Esophagus squamous epithelium (tissue), 4 donors: ENCODE measurements at regions not wholly inside any gene's neighbourhood (a gene's known extent, or its start where the extent isn't known, plus 50 kb on each side); places are given as distances from the start of the nearest gene placed in this dataset.
"Not testable (repeated sequence)": the region's sequence is repeated elsewhere in the genome, so short reads cannot be mapped to it uniquely, and the experiment has no call there.

ENCODE experiments used
- POLR2A ChIP-seq, 4 donors: fragments of 450-650 bp; IDR thresholded peaks; one replicate each; pipeline ENCODE4 v1.6.1; 2017; ENCODE audit warnings: antibody characterized with exemption in 4 of 4, mild to moderate bottlenecking in 4 of 4, moderate library complexity in 3 of 4
- TF ChIP-seq, protein P1 (sequence below), 6 experiments: fragments of 450-650 bp in 4 of 6; fragments of 200-600 bp in 2 of 6; sonication (generic) in 2 of 6; IDR thresholded peaks; one replicate each; pipeline ENCODE4 v1.5.1; 2016 to 2019; ENCODE audit warnings: antibody characterized with exemption in 6 of 6, mild to moderate bottlenecking in 4 of 6, moderate library complexity in 4 of 6

DNA sequence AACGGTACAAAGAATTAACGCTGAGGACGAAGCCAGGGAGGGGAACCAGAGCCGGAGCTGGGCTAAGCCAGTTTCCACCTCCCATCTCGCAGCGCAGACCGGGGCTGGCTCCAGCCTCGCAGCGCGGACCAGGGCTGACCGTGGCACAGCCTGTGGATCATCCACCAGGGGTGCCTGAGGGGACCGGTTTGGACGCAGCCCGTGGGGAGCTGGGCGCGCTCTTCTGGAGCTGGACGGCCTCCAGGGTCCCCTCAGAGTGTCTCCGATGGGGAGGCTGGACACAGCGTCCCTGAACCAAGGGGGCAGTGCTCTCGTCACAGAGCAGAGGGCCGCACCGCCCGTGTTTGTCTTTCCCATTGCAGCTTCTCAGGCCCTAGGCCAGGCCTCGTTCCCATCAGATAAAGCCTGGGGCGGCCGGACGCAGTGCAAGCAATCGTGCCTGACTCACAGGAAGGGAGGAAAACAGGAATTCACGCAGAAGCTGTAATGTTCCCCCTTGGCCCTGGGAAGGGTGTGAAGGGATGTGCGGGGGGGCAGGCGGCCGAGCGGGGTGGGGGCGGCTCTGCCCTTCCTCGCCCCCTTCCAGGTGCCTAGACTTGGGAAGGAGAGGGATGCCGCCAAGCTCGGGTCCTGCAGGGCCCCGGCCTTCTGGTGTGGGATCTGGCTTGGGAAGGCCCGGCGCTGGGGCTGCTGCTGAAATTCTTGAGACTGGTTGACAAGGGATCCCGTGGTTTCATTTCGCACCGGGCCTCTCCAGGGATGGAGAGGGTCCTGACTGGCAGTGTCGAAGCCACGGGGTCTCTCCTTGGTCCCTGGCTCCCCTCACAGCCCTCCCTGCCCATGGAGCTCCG is 148.1 kb upstream of the ZNF469 start:
- TF ChIP-seq, protein P1, sequence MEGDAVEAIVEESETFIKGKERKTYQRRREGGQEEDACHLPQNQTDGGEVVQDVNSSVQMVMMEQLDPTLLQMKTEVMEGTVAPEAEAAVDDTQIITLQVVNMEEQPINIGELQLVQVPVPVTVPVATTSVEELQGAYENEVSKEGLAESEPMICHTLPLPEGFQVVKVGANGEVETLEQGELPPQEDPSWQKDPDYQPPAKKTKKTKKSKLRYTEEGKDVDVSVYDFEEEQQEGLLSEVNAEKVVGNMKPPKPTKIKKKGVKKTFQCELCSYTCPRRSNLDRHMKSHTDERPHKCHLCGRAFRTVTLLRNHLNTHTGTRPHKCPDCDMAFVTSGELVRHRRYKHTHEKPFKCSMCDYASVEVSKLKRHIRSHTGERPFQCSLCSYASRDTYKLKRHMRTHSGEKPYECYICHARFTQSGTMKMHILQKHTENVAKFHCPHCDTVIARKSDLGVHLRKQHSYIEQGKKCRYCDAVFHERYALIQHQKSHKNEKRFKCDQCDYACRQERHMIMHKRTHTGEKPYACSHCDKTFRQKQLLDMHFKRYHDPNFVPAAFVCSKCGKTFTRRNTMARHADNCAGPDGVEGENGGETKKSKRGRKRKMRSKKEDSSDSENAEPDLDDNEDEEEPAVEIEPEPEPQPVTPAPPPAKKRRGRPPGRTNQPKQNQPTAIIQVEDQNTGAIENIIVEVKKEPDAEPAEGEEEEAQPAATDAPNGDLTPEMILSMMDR (IDR thresholded peaks at IDR 0.05) = not testable (repeated sequence)
- TF ChIP-seq POLR2A (IDR thresholded peaks at IDR 0.05) = not testable (repeated sequence)
